Vagina (tissue), 2 donors: ENCODE measurements at regions not wholly inside any gene's neighbourhood (a gene's known extent, or its start where the extent isn't known, plus 50 kb on each side); places are given as distances from the start of the nearest gene placed in this dataset.

Source experiments
- CTCF ChIP-seq, 3 experiments: fragments of 450-650 bp in 2 of 3; fragments of 200-600 bp in 1 of 3; sonication (generic) in 1 of 3; IDR thresholded peaks; one replicate each; pipeline ENCODE4 v1.5.1; 2017 to 2019; ENCODE audit warnings: antibody characterized with exemption in 3 of 3, mild to moderate bottlenecking in 2 of 3, moderate library complexity in 2 of 3
- POLR2A ChIP-seq, 2 donors: fragments of 450-650 bp; IDR thresholded peaks; one replicate each; pipeline ENCODE4 v1.6.1; 2017; ENCODE audit warnings: antibody characterized with exemption in 2 of 2, mild to moderate bottlenecking in 2 of 2, moderate library complexity in 2 of 2
- POLR2AphosphoS5 ChIP-seq, 2 donors: sonication (generic); formaldehyde crosslinking; IDR thresholded peaks; one replicate each; pipeline ENCODE4 v1.9.0; 2017; ENCODE audit warnings: antibody characterized with exemption in 2 of 2, mild to moderate bottlenecking in 2 of 2, low read depth in 1 of 2; ENCODE audit not compliant: insufficient read depth in 1 of 2

DNA sequence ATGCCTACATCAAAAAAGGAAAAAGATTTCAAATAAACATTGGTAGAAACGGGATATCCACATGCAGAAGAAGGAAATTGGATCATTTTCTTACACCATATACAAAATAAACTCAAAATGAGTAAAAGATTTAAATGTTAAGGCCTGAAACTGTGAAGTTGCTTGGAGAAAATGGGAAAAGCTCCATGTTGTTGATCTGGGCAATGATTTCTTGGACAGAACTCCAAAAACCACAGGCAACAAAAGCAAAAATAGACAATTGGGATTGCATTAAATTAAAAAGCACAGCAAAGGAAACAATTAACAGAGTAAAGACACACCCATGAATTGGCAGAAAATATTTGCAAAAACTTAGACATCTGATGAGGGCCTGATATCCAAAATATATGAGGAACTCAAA lies 105.2 kb upstream of the APP start:
- no peak for TF ChIP-seq POLR2AphosphoS5 (IDR thresholded peaks at IDR 0.05; ENCODE audit: insufficient read depth in 1 of 2, low read depth in 1 of 2)
- no peak for TF ChIP-seq CTCF (IDR thresholded peaks at IDR 0.05)
- no peak for TF ChIP-seq POLR2A (IDR thresholded peaks at IDR 0.05)
